Colon (tissue), 2 donors: ENCODE measurements at regions not wholly inside any gene's neighbourhood (a gene's known extent, or its start where the extent isn't known, plus 50 kb on each side); places are given as distances from the start of the nearest gene placed in this dataset.
"Not testable (repeated sequence)": the region's sequence is repeated elsewhere in the genome, so short reads cannot be mapped to it uniquely, and the experiment has no call there.

Experiments
- FAIRE-seq: peaks from 2 replicates; lab custom pipeline; 2012; peaks lifted over from hg19 to GRCh38; lab: Jason Lieb, UNC
- donor health status: control.
- donor health status: control.

DNA sequence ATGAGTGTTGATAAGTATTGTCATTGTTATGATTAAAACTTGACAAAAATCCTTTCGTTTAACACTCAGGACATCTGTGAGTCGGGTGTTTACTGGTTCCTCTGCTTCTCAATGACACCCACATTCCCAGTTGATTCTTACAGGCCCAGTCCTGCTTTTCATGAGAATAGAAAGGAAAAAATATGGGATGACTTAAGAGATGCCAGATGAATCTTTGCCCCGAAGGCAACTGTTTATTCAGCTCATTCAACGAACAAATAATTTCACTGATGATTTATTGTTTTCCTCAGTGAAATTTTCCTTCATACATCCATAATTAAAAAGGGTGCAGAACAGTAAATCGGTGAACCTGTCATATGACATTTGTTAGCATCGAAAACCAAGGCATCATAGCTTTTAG, 452.4 kb upstream of the WWC1 start:
- FAIRE-seq, result no peak

DNA sequence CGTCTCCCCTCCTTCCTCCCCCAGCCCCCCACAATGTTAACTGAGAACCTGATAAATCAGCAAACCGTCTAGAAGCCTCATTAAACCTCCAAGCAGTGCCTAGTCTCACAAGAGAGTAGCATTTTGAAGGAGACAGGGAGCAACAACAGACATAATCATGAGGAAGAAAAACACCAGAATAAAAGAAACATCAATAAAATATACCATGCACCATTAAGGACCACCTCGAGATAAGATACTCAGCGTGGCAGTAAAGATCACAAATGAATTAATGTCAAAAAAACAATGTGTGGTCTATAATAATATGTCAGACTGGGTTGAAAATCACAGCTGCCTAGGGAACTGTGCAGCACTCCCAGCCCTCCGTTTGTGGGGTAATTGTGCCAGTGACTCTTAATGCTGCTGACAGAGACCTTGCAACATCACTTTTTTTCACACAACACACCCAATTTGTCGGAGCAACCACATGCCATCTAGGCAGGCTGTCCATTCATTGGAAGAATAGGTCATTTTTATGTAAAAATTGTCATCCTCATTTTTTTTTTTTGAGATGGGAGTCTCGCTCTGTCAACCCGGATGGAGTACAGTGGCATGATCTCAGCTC, 450.8 kb upstream of the WWC1 start:
- no peak for FAIRE-seq

DNA sequence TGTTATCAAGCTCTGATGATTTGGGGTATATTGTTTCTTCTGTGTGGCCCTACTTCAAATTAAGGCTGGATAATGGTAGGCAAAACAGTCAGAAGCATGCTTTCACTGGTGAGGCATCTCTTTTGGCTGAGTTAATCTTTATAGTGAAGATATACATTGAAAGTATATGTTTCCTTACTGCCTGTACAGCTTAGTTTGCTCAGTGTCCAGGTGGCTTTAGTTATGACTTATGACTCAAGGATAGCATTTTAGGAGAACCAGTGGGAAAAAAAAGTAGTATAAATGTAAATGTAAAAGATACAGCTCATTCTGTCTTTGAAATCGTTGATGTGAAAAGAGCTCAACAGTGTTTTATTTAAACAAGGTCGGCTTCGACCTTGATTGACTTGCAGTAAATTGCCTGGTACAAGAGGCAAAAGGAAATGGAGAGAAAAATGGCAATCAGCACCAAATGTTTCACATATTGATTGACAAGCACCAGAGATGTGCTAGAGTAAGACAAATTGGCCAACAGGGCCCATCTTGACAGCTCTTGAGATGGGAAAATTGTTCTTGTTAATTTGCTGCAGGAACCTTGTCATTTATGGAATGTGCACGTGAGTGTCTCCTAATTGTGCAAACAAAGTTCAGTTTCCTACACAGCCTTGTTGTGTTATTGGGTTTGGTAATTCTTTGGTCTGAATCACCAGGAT, 447.4 kb upstream of the WWC1 start:
- no peak for FAIRE-seq

DNA sequence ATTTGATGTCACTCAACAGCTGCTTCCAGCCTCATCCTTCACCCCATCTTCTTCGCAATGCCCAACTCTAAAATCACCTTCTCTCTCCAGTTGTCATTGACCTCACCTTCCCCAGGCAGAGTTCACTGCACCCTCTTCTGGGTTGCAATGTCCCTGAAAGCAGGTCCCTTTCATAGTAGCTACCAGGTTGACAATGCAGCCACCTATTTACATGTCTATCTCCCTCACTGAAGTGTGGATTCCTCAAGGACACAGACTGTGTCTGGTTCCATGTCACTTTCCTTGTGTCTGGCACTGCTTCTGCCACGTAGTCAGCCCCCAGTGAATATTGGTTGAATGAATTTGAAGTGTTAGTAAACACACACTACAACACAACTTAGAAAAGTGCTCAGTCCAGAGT, 445.5 kb upstream of the WWC1 start:
- FAIRE-seq, result no peak

DNA sequence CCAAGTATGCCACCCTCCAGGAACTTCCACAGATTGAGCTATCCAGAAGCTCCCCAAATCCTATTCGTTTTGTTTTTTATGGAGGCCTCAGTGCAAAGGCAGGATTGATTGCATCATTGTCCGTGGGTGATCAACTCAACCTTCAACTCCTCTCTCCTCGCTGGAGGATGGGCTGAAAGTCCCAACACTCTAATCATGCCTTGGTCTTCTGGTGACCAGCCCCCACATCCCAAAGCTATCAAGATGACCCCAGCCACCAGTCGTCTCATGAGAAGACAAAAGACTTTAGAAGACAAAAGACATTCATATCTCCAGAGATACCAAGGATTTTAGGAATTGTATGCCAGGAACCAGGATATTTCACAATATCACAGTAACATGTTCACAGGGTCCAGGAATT, 441.6 kb upstream of the WWC1 start:
- no peak for FAIRE-seq

DNA sequence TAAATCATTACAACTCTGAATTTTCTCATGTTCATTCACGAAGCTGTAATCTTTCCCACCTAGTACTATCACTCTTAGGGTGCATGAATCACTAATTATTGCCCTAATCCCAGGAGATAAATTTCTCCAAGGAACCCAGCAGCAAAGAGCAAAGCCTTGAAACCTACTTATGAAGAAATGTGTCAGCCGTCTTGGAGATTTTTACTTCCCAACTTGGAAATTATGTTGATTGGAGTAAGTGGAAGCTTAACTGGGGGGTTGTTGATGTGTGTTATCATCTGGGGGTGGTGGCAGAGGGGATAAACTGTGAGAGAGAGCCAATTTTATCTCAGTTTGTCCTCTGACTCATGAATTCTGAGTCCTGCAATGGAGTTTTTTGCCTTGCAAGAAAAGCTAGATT, 440.5 kb upstream of the WWC1 start:
- no peak for FAIRE-seq

DNA sequence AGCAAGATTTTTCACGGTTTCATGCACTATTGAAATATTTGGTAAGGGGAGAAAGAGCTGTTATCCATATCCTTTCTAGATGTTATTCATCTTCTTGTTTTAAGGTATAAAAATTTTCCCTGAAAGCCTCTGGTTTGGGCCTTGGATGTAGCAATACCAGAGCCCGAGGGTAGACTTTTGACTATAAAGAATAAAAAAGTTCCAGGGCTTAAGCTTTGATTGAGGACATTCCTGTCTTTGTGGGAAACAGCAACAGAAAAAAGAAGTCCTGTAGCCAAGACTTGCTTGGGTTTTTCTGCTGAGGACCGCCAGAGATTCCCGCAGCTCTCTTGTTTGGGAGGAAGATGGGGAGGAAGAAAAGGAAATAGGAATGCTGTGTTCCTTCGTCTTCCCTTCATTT, 440.0 kb upstream of the WWC1 start:
- FAIRE-seq, result no peak

DNA sequence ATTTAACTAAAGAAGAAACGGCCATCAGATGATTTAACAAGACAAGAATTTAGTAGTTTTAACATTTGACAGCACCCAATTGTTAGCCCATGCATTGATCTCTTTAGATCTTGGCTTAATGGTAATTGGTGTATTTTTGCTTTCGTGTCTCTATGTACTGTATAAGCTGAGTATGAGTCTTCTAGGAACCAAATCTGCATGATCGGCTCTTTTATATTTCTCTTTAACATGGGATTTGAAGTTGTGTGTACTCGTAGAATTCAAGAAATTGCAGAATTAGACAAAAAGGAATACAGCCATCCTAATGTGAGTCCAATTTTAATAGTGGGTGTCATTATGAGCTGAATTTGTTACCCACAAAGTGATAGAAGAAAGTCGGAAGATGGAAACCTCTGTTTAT, 438.9 kb upstream of the WWC1 start:
- no peak for FAIRE-seq

DNA sequence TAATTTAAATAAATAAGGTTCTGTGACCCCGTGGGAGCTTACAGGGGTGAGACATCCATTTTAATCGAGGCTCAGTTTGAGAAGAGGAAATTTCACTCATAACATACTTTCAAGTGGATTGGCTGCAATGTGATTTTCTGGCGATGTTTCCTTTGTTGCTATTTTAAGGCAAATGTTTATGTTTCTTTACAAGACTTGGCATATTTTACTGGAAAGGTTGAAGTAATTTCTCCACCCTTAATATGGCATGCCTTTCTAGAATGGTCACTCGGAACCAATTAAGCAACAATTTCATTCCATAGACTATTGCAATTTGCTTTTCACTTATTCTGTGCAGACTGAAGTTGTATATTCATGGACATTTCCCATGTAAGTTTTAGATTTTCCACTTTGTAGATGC, 438.0 kb upstream of the WWC1 start:
- no peak for FAIRE-seq

DNA sequence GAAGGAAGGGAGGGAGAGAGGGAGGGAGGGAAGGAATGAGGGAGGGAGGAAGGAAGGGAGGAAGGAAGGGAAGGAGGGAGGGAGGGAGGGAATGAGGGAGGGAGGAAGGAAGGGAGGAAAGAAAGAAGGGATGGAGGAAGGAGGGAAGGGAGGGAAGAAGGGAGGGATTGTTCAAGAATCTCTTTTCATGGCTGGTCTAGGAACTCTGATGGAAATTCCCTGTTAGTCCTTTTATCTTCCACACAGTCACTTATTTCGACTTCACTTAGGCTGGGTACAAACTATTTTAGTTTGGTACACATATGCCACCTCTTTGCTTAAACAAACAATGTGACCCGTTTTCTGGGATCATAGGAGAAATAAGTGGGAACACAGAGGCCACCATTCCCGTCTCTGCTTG, 435.6 kb upstream of the WWC1 start:
- no peak for FAIRE-seq

DNA sequence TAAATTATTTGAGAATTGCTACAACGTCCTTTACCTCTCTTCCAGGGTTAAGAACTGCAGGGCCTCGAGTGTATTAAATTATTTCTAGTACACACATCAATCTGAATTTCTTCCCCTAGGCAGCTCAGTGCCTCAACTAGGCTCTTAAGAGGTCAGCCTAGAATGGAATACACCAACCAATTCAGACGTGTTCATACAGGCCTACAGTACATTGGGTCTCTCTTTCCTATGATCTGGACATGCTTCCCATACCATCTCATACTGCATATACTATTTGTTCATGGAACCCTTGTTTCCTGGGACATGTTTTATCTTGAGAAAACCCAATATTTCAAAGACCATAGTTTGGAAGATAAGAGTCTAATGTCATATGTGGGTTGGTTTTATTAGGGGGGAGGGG, 434.1 kb upstream of the WWC1 start:
- no peak for FAIRE-seq

DNA sequence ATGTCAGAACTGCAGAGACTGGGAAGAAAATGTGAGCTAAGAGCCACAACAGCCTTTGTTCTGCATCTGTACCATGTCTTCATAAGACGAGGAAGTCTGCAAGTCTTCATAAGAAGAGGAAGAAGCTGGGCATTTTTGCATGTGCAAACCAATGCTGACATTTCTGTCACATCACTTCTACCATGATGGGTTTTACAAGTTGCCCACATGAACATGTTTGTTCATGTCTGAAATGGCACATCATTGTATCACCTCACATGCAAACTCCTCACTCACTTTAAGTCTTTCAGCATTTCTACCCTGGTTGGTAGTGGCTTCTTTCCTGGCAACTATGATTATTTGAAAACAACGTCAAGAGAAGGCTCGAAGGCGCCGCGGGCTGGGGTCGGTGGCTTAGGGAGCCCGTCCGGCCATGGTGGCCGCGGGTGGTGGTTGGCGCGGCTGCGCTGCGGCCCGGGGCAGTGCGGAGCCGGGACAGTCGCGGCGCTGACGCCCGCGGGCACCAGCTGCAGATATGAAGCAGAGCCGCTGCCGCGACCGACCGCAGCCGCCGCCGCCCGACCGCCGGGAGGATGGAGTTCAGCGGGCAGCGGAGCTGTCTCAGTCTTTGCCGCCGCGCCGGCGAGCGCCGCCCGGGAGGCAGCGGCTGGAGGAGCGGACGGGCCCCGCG, 433.1 kb upstream of the WWC1 start:
- FAIRE-seq, result not testable (repeated sequence)

DNA sequence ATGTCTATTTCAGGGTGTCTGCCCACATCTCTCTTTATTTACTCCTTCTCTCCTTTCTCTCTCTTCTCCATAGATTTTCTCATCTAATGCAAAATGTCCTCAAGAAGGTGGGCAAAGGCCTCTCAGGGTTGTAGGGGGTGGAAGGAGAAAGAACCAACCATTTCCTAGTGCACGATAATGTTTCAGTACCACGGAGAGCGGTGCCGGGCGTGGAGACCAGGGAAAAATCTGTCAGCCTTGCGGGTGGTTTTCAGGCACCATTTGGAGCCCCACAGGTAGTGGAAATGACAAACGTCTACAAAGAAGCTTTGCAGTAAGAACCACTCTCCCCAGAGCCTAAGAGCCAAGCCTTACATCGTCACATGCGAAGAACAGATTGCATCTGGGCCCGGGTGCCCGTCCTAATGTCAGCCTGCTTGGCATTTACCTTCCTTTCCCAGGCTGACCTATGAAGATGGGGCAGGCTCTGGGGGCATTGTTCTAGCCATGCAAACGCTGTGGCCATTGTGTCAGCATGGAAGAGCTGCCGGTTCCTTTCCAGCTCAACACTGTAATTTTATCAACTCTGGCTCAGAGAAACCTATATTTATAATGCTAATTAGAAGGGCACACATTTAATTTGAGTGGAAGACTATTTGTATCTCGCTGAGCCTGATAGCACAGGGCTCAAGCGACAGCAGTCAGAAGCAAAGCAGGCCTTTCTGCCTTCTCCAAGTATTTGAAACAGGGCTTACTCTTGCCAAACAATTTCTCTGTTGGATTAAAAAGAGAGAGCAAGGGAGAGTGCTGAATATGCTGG, 430.1 kb upstream of the WWC1 start:
- FAIRE-seq, result no peak

DNA sequence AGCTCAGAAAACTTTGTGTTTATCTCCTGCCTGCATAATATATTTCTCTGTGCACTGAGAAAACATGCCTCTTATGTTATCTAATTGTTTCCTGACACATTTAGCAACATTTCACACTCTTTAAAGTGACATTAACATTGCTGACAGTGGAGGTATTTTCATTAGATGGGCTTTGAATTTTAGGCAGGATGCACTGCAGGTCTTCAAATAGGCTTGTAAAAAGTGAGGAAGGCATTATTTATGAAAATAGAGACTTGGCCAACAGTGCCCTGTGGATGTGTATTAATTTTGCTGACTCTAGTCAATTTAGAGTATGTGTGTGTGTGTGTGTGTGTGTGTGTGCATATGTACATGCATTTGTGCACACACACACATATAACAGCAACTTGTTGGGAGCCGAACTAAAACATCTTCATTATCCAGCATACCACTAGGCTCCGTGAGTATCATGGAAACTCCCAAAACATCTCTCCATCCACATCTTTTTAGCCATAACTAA, 429.5 kb upstream of the WWC1 start:
- FAIRE-seq, result no peak

DNA sequence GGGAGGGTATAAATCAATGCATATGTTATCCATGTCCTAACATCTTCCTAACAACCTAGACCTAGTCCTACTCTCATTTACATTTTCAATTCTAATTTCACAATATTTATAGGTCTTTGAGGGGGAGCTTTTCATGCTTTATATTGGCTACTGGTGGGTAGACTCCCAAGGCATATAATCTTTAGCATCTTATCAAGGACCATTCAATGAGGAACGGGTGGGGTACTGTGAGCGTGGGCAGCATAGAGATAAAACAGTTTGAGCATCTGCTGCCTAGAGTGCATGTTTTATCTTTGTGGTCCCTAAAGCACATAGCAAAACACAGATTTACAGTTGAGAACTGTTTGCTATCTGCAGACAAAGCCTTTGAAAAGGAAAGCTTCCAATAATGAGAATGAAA, 427.6 kb upstream of the WWC1 start:
- no peak for FAIRE-seq

DNA sequence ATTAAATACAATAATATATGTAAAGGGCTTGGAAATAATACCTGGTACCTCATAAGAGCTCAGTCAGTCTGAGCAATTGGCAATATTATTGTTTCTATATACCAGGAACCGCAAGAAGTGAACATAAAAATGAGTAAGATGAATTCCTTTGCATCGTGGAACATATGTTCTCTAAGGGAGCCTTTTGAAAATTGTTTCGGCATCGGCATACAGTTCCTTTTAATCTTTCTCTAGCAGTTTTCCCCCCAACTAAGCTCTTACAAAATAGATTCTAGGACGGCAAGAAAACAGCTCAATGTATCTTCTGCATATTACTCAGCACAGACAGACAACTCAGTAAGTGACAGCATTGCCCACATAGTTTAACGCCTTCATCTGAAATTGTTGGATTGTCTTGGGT, 426.6 kb upstream of the WWC1 start:
- FAIRE-seq, result no peak

DNA sequence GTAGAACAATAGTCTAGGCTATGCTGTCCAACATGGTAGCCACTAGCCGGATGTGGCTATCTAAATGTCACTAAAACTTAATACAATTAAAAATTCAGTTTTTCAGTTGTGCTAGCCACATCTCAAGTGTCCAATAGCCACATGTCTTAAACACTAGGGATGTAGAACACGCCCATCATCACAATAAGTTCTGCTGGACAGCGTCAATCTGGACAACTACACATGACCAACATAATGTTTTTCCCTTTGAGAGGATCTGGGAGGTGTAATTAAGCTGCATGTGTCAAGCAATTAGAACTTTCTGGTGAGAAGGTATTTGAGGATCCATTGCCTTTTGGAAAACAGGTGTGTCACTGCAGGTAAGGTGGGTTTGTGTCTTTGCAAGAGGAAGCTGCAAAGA, 424.6 kb upstream of the WWC1 start:
- FAIRE-seq, result no peak

DNA sequence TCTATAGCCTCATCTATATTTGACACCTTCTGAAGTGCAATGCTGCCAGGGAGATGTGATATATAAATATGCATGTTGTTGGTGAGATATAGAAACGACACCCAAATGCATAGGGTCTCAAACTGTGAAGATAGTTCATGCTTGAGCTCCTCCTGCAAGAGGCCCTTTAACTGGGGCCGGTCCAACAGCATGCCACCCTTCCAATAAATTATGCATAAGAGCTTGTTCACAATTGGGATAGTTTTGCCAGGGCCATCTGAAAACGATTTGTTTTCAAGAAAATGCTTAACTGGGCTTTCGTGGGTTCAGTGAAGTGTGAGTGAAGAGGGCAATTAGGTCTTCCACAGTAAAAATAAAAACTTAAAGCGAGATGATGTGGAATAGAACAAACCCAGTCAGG, 424.2 kb upstream of the WWC1 start:
- FAIRE-seq, result no peak

DNA sequence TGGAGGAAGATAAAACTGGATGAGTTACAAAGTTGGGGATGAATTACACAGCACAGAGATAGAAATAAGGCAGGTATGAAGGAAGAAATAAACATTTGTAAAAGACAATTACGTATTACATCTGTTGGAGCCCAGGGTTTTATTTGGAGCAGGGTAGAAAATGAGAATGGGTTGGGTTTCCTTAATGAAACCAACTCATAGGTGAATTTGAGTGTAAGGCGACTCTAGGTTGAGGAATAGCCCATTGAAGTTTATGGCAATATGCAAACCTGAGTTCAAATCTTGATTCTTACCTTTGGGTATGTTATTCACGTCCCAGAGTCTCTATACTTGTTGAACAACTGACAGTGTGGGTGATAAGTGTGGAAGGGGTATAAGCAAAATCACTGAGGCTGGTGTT, 422.3 kb upstream of the WWC1 start:
- FAIRE-seq, result no peak

DNA sequence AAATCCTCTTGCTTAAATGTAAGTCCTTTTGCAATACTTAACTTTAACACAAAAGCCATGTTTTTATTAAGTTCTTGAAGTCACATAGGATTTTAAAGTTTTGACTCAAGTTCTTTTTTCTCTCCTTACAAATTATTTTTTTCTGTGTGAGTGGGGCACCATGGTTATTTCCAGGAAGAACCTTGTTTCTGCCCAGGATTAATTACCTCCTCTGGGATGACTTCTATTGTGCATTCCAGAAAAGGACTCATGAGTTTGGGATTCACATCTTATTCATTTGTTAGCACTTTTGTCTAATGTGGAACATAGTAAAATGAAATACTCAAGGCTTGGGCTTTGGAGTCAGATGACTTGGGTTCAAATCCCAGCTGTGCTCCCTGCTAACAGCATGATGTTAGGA, 421.4 kb upstream of the WWC1 start:
- no peak for FAIRE-seq

DNA sequence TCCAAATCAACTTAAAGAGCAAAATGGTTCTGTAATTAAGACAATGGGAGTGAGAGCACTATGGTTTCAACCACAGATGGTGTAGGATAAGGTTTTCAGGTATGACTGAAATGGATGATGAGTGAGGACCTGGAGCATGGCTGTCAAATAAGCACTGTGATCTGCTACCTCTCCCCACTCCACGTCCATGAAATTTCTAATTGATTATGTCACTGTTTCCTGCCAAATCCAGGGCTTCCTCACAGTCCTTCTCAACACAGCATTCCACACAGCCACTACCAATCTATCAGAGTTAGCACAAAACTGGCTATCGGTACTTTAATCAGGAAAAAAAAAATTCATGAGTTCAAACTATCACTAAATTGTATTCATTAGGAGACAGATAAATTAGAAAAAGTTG, 420.4 kb upstream of the WWC1 start:
- FAIRE-seq, result no peak

DNA sequence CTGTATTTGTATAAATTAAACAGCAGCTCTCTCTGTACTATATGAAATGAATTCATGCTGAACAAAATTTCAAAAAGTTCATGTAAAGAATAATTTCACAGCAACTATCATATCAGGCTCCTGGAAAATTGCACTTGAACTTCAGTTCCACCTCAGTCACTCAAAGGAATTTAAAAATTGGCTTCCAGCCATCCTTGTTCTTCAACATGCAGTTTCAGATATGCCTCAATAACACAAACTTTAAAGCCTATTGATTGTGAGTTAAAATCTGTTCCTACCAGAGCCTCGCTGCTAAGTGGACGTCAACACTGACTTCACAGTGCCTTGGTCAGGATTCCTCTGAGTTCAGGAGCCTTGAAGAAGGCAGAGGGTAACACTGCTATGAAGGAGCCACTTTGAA, 418.7 kb upstream of the WWC1 start:
- no peak for FAIRE-seq
